SKM-1 (cell line): ENCODE measurements at regions not wholly inside any gene's neighbourhood (a gene's known extent, or its start where the extent isn't known, plus 50 kb on each side); places are given as distances from the start of the nearest gene placed in this dataset.
"Not testable (repeated sequence)": the region's sequence is repeated elsewhere in the genome, so short reads cannot be mapped to it uniquely, and the experiment has no call there.

Experiments used
- DNase-seq: peaks from one replicate; lab custom pipeline; 2025; ENCODE audit not compliant: unreplicated experiment; lab: John Stamatoyannopoulos, UW

DNA sequence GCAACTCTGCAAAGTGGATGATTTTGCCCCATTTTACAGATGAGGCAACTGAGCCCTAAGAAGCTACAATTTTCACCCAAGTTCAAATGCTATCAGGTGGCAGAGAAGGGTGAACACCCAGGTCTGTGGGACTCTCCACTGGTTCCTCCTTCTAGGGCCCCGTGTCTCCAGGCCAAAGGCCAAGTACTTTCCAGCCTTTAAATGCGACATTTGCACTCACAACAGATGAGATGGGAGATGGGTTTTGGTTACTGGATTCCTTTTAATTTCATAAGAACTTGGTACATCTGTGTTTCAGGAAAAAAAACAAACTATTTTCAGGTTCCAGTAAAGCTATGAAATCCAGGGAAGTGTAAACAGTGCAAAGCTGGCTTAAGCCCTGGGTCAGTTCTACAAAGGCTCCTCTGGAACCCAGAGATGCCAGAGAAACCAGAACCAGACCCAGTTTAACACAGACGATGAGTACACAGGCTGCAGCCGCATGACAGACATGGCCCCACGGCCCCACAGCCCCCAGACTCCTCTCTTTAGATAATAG, 361.7 kb downstream of the ANAPC1 start:
- no peak for DNase-seq

DNA sequence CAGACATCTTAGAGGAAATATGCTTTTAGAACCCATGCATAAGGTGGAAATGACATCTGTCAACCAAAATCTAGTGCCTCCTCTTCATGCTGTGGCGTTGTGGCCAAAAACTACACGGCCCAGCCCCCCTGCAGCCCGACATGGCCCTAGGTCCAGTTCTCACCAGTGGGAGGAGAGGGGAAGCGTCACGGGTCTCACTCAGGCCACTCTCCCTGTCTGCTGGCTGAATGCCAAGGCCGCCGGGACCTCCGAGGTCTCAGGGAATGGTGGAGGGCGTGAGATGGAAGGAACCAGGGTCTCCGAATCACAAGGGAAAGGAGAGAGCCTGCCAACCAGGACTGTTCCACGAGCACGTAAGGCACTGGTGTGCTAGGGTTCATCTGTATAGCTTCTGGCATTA, 361.0 kb downstream of the ANAPC1 start:
- DNase-seq = no peak

DNA sequence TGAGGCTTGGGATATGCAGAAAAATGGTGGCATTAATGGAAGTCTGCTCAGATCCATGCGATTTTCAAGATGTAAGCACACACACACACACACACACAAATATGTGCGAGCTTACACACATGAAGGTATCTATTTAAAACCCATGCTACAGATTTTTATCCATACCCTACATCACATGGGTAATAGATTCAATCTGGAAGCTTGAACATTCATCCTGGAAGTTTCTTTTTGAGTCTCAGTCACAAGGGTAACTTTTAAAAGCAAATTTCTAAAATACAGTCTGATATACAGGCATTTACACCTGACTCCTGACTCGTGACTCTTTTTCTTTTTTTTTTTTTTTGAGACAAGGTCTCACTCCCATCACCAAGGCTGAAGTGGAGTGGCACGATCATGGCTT, 359.0 kb downstream of the ANAPC1 start:
- not testable (repeated sequence) for DNase-seq

DNA sequence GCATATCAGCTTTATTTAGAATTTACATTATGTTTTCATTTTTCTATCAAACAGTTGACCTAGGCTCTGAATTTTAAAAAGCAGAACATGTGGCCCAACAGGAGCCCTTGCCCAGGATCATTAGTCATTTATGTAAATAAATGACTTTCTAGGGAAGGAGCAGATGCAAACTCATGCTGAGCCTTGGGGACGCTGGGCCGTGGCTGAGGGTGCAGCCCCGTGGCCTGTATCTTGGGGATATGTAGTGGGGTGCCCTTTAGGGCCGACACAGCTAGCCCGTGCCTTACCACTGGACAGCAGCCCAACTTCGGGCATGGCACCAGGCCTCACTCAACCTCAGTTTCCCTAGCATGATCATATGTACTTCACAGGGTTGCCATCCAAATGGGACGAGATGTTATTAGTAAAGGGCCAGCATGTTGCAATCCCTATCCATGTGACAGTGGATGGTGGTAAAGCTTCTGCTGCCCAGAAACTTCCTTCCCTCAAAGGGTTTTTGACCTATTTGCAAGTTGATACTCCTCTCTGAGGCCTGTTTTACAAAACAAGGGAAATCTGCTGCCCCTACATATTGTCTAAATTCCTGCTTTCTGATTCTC, 357.9 kb downstream of the ANAPC1 start:
- not testable (repeated sequence) for DNase-seq

DNA sequence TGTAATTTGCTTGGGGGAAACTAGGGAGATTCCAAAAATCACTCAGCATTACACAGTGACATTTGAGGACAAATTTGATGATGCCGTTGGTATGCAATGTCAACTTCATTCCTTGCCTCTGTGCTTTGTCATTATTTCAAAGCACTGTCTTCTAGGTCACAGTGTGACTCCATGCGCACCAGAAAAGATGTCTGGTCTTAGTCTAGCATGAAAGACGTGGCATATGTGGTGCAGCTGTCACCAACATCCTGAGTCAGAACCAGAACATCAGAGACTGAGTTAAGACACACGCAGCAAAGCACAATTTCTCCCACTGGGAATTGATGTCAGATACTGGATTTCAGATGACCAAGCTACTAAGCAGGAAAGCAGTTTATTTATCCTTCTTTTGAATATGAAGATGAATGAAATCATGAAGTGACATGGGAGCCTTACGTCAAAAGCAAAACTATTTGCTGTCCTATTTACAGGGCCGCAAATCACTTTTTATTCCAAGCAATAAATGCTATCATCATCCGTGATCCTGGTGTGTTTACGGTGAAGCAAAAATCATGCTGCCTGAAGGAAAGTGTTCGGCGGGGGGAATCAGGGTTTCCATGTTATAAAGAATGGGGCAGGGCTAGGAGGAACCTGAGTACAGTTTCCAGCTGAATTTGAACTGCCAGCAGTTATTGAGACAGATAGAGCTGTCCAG, 356.1 kb downstream of the ANAPC1 start:
- DNase-seq = not testable (repeated sequence)

DNA sequence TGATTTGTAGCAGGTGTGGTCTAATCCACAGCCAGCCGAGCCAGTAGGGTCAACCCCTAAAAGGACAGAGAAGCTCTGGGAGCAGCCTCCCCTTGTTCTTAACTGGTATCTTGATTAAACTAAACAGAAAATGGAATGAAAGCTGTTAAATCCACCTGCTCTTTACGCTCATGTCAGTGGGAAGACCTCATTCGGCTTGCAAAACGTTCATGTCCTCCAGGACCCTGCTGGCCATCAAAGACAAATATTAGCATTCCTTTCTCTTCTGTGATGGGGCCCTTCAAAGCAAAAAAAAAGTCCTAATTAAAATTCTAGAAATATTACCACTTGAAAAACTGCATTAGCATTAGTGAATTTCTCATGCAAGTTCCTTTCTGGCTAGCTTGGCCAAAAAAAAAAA, 355.0 kb downstream of the ANAPC1 start:
- DNase-seq = not testable (repeated sequence)

DNA sequence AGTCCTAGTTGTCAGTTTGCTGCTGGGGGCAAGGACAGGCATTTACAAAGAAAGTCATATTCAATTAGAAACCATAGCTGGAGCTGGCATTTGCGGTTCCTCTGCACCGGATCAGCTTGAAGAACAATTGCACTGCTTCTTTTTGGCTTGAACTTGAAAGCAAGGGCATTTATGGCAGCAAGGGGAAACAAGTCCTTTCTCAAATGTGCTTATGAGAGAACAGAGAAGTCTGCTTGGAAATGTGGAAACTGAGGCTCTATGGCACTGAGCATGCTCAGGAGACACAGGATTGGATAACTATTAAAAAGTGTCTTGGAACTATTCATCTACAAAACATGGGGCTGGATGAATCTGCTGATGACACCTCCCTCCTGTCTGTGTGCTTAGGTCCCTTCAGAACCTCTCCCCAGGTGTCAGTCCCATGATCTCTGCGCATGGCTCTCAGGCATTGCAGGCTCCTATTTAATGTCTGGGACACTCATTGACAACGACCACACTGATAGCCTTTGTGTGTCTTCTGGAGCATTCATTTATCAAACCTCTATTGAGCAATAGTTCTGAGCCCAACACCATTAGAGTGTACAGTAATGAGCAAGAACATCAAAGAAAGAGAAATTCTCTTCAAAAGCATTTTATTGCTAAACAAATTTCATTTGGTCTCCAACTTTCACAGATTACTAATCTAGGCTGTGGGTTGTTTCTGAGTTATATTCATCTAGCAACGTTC, 353.6 kb downstream of the ANAPC1 start:
- not testable (repeated sequence) for DNase-seq

DNA sequence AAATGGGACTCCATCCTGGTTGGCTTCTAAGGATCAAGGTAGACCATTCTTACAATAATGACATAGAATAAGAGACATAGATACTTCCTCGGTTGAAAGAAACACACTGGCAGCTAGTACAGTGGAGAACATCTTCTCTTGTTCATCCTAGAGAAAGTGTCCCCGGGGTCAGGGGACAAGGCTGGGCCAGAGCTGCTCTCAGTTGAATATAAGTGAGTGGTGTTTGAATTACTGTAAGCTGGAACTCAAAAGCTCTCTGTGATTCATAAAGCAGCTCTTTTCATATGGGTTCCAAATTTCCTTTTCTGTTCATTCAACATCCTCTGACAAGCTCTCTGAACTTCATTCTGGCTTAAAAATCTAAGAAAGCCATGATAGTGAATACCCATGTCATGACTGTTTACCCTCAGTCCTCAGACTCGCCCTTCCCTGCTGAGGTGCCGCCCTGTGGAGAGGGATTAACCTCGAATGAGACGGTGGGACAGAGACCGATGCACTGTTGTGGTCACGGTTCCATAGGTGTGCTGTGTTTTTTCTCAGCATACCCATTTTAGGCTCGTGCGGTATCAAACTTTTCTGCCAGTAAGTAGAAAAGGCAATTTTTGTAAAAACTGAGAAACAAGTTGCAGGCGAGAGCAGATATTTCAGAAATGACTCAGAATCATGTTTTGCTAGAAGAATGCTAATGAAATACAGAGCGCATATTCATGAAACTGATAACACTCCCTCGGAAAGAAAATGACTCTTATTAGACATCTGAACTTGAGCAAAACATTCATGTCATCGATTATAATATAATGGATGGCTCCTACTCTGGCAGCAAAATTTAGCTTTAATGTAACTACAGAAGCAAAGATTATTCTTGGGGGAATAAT, 351.1 kb downstream of the ANAPC1 start:
- DNase-seq = not testable (repeated sequence)

DNA sequence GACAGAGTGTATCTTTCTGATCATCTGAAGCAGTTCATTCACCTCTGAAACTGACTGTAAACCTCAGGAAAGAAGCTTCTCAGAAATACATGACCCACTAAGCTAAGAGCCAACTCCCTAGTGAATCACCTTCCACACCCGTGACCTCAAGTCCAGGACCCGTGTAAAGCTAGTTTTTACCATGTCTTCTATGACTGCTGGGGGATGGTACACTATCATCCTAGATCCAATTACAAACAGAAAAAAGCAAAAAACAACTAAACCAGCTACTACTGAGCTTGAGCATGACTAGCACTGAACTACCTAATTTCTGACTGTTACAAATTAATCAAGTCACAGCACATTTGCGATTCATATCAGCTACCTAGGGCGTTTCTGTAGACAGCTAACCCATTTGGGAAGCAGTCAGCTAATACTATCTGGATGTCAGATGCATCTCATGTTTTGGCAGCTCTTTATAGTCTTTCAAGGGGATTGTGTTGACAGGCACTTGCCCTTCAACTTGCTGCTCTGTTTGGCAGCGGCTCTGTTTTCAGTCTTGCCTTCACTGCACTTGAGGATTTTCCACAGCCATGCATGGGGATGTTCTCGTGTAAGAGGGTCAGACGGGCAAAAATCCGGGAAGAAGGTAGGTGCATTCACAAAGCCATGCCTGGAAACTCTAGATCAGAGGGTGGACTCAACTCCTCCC, 350.3 kb downstream of the ANAPC1 start:
- DNase-seq = not testable (repeated sequence)

DNA sequence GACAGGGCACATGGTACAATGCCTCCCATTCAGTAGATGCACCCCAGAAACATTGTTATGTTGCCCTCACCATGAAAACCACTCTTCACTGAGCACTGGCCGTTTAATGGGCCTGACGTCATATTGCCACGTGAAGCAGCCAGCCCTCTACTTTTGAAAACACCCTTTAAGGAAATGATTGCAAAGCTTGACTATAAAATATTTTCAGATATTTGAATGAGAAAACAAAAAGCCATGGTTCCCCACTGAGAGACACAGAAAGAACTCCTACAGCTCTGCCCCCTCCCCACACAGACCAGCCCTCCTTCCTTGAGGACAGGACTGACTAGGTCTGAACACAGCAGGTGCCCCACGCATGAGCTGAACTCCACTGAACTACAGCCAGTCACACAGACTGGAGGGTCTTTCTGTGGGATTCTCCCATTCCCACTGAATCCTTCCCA, 349.1 kb downstream of the ANAPC1 start:
- no peak for DNase-seq

DNA sequence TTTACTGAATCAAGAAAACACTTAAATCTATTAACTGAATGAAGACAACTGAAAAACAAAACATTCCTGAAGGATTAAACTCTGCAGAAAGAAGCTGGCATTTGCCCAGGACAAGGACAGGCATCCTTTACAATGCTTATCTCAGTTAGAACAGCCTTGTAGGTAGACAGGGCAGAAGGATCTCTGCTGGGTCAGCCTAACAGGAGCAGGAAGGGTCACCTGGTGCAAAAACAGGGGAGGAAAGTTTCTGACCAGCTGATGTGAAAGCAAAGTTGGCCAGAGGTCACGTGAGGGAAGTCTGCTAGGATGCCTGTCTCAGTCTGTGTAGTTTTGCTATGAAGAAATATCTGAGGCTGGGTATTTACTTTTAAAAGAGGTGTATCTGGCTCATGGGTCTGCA, 348.6 kb downstream of the ANAPC1 start:
- DNase-seq = no peak

DNA sequence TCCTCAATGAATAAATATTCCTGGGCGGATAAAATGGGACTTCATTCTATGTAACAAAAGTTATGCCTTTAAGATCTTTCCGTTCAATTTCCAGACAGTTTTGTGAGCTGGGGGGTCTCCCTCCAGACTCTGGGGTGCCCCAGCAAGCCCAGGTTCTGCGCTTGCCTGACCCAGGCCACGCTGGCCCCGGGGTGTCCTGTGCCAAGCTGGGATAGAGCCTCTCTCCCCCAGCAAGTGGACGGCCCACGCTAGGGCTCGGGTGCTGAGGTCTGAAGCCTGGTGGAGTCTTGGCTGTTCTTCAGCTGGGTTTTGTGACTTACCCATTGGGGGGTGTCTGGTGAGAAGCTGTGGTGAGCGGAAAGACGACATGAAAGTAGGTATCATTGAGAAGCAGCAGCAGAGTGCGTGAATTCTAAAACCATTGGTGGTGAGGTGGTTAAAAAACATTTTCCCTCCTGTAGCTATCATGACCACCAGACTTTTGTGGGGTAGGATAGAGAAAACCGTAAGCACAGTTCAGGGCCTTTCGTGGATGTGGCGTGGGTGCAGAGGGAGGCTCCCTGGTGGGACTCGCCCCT, 346.8 kb downstream of the ANAPC1 start:
- no peak for DNase-seq

DNA sequence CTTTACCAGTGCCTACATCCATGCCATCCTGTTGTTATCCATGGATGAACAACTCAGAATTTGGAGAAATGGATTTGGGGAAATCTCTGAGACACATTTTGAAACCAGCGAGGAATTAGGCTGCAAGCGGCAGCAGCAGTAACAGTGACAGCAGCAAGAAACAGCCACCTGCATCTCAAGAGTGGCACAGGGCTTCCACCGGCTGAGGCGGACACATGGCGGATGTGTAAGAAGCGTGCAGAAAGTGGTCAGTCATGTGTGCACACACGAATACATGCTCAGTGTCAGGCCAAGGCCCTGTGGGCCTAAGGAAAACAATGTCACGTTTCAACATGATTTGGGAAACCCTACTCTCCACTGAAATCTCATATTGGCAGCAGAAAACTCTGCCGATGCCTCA, 344.0 kb downstream of the ANAPC1 start:
- not testable (repeated sequence) for DNase-seq

DNA sequence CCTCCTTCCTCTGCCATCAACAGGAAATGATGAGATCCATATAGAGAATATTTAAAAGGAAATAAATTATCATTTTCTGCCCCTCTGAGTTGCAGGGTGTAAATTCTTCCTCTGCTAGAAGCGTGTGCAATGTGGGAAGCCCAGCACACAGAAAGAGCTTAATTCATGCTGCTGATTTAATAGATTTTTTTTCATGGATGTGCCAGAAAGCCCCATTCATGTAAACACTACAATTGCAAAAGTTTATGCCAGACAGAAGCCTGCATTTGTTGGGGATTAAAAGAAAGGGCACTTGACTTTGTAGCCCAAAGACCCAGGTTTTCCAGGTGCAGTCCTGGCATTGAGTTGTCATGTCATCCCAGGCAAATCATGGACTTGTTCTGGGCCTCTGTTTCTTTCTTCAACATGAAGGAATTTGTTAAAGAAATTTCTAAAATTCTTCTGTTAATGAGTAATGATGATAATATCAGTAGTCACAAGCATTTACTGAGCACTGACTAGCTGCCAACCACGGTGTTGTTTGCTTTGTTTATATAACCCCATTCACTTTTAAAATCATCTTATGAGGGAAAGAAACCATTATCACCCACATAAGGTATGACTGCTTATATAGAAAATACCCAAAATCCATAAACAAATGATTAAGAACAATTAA, 341.7 kb downstream of the ANAPC1 start:
- DNase-seq = not testable (repeated sequence)

DNA sequence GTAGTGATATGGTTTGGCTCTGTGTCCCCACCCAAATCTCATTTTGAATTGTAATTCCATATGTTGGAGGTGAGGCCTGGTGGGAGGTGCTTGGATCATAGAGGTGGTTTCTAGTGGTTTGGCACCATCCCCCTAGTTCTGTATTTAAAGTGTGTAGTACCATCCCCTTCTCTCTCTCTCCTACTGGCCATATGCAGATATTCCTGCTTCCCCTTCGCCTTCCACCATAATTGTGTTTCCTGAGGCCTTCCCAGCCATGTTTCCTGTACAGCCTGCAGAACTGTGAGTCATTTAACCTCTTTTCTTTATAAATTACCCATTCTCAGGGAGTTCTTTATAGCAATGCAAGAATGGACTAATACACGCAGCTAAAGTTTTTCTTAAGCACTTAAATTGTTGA, 340.0 kb downstream of the ANAPC1 start:
- not testable (repeated sequence) for DNase-seq

DNA sequence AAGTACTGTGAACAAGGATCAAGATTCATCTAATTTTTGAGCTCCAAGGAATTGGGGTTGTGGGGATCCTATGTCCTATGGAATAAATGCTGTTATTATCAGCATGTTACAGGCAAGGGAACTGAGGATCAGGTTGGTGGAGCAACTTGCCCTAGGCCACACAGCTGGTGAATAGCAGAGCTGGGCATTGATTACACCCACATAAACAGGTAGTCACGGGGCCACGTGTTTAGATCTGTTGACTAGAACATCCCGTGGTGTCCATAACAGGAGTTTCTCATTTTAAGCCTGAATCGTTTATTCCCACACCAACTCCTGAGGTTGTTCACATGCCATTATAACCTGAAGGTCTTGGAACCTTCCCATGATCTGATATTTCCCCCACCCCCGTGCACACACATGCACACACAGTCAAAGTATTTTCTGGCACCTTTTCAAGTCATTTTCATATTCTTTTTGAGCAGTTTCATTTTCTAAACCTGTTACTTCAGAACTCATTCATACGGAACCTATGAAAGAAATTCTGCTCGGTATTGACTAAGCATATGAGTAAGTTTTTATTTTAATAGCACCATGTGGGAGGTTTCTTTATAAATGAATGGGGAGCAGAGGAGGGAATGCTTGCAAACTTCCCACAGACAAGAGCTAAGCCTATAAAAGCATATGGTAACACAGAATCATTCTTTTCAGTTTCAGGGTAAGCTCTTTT, 338.1 kb downstream of the ANAPC1 start:
- DNase-seq = not testable (repeated sequence)

DNA sequence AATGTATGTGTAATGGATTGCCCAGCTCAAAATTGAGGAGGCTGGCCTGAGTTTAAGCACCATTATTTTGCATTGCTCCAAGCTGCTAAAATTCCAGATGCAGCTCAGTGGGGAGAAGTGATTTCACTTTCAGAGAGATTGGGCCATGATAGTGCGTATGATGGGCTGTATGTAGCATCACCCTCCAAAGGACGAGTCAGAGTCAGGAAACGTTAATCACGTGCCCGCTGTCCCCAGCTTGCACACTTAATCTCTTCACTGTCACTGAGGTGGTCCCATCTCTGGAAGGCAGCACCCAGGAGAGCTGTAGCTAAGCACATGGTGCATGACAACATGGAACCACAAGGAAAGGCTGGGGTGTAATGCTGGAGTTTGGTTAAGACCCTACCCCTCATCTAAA, 337.4 kb downstream of the ANAPC1 start:
- not testable (repeated sequence) for DNase-seq

DNA sequence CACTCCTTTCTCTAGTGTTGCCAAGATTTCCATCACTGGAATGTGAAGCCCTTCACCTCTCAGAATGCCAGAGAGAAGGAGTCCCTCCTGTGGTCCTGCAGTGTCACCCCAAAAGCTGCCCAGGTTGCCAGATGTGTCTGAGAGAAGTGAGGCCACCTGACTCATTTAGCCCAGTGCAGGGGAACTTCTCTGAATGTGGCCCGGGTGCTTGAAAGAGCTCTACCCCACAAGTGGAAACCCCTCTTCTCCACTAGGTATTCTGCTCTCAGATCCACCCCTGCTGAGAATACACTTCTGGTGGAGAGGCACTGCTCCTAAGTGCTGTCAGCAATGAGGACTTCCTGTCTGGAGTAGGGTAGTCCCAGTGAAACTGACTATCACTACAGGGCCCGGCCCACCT, 334.8 kb downstream of the ANAPC1 start:
- not testable (repeated sequence) for DNase-seq

DNA sequence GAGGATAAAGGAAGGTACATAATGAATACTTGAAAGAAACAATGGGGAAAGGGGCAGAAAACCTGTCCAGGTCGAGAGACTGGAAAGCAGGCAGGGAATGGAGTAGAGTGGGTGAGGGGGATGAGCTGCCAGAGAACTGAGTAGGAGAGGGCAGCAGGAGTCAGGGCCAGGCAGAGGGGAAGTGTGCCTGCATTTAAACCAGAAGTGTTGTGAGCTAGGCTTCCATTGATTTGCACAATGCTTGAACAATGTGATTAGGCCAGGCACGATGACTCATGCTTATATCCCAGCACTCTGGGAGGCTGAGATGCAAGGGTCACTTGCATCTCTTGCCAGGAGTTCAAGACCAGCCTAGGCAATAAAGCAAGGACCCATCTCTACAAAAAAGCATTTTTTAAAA, 332.6 kb downstream of the ANAPC1 start:
- not testable (repeated sequence) for DNase-seq
